ENCODE measurements at regions not wholly inside any gene's neighbourhood (a gene's known extent, or its start where the extent isn't known, plus 50 kb on each side); places are given as distances from the start of the nearest gene placed in this dataset.

DNA sequence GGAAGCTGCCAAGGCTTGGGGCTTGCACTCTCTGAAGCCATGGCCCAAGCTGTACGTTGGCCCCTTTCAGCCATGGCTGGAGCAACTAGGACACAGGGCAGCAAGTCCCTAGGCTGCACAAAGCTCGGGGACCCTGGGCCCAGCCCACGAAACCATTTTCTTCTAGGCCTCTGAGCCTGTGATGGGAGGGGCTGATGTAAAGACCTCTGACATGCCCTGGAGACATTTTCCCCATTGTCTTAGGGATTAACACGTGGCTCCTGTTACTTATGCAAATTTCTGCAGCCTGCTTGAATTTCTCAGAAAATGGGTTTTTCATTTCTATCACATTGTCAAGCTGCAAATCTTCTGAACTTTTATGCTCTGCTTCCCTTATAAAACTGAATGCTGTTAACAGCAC lies 83.0 kb upstream of the DAP start:
- no peak overlapping the region for H2AK5ac ChIP-seq (ENCODE audit: low read depth, low read length)
- no peak overlapping the region for H3K56ac ChIP-seq (replicated peaks; ENCODE audit: insufficient read length, low read depth, low read length)
- H3K4me1 ChIP-seq (replicated peaks in 1 of 4; ENCODE audit: control insufficient read depth in 3 of 4, insufficient read depth in 4 of 4, low read length in 3 of 4), result no peaks in the 10 kb centered on the region; a peak in 1 of 7 replicates
- H2BK120ac ChIP-seq (replicated peaks; ENCODE audit: low read depth, low read length), result no peak overlapping the region
- CTCF ChIA-PET (ENCODE audit: partially characterized antibody), result interaction anchor here (1.4 kb wide), 1 partner anchor 18 kb away, joined by 5 read pairs; no protein-coding TSS in a partner anchor
- no peak overlapping the region for H4K8ac ChIP-seq (ENCODE audit: extremely low read depth, insufficient read depth, low read length)
- H3K18ac ChIP-seq (ENCODE audit: extremely low read depth, low read length), result no peak overlapping the region
- no peaks in the 10 kb centered on the region for H3K23me2 ChIP-seq (ENCODE audit: low read depth, low read length)
- no peak overlapping the region for H3K14ac ChIP-seq (ENCODE audit: insufficient read length)
- H3K4ac ChIP-seq (replicated peaks; ENCODE audit: insufficient read length, low read depth, low read length), result no peak overlapping the region
- H4K91ac ChIP-seq (replicated peaks; ENCODE audit: insufficient read length, low read length), result no peak overlapping the region
- DNase-seq (ENCODE audit: low read depth in 1 of 2, low spot score in 2 of 2) (no peak), FAIRE-seq (no peak)
- H4K20me1 ChIP-seq (replicated peaks in 1 of 2; ENCODE audit: control insufficient read depth in 1 of 2, insufficient read depth in 2 of 2, low read length in 2 of 2), result no peaks in the 10 kb centered on the region
- H3K9me3 ChIP-seq (ENCODE audit: insufficient read depth in 2 of 2, low read depth in 1 of 2, low read length in 1 of 2), result no peaks in the 10 kb centered on the region
- no peaks in the 10 kb centered on the region for H3K79me1 ChIP-seq (ENCODE audit: low read depth, low read length)
- no peak overlapping the region for H3K9ac ChIP-seq (replicated peaks in 1 of 4; ENCODE audit: extremely low read depth in 1 of 4, low read depth in 3 of 4, low read length in 3 of 4)
- no peak overlapping the region for H2BK15ac ChIP-seq (ENCODE audit: low read length)
- no peak overlapping the region for H2AFZ ChIP-seq (ENCODE audit: low read length)
- no peak overlapping the region for H3K4me2 ChIP-seq (ENCODE audit: insufficient read depth in 1 of 2, low read depth in 2 of 2, low read length in 2 of 2)
- H2BK12ac ChIP-seq (ENCODE audit: low read depth, low read length), result no peak overlapping the region
- H3K4me3 ChIP-seq (ENCODE audit: extremely low read depth in 1 of 4, insufficient read depth in 2 of 4, low read depth in 3 of 4, low read length in 4 of 4), result no peak overlapping the region
- H3K27me3 ChIP-seq (replicated peaks in 1 of 4; ENCODE audit: control insufficient read depth in 3 of 4, extremely low read depth in 1 of 4, insufficient read depth in 3 of 4, low read length in 3 of 4), result no peaks in the 10 kb centered on the region
- no peaks in the 10 kb centered on the region for H3K36me3 ChIP-seq (ENCODE audit: control insufficient read depth in 2 of 4, insufficient read depth in 4 of 4, low read length in 3 of 4)
- no peak overlapping the region for H3K23ac ChIP-seq (ENCODE audit: insufficient read length)
- H2BK20ac ChIP-seq (ENCODE audit: low read length), result no peak overlapping the region
- POLR2A ChIA-PET (ENCODE audit: partially characterized antibody), result no interaction called here
- no peaks in the 10 kb centered on the region for H3K79me2 ChIP-seq (ENCODE audit: control insufficient read depth in 1 of 2, insufficient read depth in 2 of 2, low read length in 2 of 2)
- H4K5ac ChIP-seq (ENCODE audit: insufficient read length, low read depth, low read length), result no peak overlapping the region
- no peak overlapping the region for H3K27ac ChIP-seq (ENCODE audit: low read depth, low read length)
- no peak overlapping the region for H2BK5ac ChIP-seq (ENCODE audit: low read depth, low read length)
- 94% methylated on average over 3 of the region's 4 CpGs; no CpG with 5 or more reads in 1 of the 2 experiments for WGBS, 2 experiments (ENCODE audit: extremely low coverage in 1 of 2, insufficient coverage in 1 of 2, insufficient read length in 1 of 2, insufficient replicate concordance in 2 of 2, low coverage in 1 of 2, low lambda C conversion rate in 2 of 2, missing lambda C conversion rate in 1 of 2)
- TF ChIP-seq EZH2 (IDR thresholded peaks at IDR 0.05; ENCODE audit: low read depth, low read length, severe bottlenecking), result no peak

Data from H1 (cell line).